HUES64 (cell line): ENCODE measurements at regions not wholly inside any gene's neighbourhood (a gene's known extent, or its start where the extent isn't known, plus 50 kb on each side); places are given as distances from the start of the nearest gene placed in this dataset.

ENCODE experiments used
- H3K27ac ChIP-seq: 2 replicates; pipeline ENCODE4 v1.7.0; 2013; ENCODE audit warnings: low read depth, low read length, inconsistent platforms
- H3K27me3 ChIP-seq: 2 replicates; pipeline ENCODE4 v1.6.1; 2013; ENCODE audit warnings: mild to moderate bottlenecking, low read length; ENCODE audit not compliant: insufficient read depth
- H3K36me3 ChIP-seq: 2 replicates; pipeline ENCODE4 v1.6.1; 2013; ENCODE audit warnings: mild to moderate bottlenecking, low read length; ENCODE audit not compliant: insufficient read depth
- H3K4me1 ChIP-seq: 2 replicates; pipeline ENCODE4 v1.6.1; 2013; ENCODE audit warnings: mild to moderate bottlenecking, low read length, moderate library complexity; ENCODE audit not compliant: insufficient read depth
- H3K4me3 ChIP-seq: 2 replicates; pipeline ENCODE4 v1.5.1; 2013; ENCODE audit warnings: mild to moderate bottlenecking, low read length, moderate library complexity
- H3K9ac ChIP-seq: 2 replicates; pipeline ENCODE4 v1.6.1; 2013; ENCODE audit warnings: mild to moderate bottlenecking, low read depth, low read length
- H3K9me3 ChIP-seq: 2 replicates; pipeline ENCODE4 v1.6.1; 2013; ENCODE audit warnings: low read depth, low read length; ENCODE audit not compliant: insufficient read depth
- WGBS: fragments of 150-250, 120-280 bp; methylation state at CpG from one replicate; pipeline ENCODE4 v1.1.7; 2013; ENCODE audit warnings: missing lambda C conversion rate; 5-methylcytosine and 5-hydroxymethylcytosine counted together

GRCh38 chr3:84835366-84835765, 123.4 kb upstream of the CADM2 start:
- H3K27ac ChIP-seq = peak overlapping the region; percentile 92; the same call in 1 of the 2 replicates
- no peak overlapping the region for H3K4me3 ChIP-seq
- peaks cover 26% of the 10 kb centered on the region for H3K4me1 ChIP-seq
- H3K36me3 ChIP-seq = no peaks in the 10 kb centered on the region
- H3K9me3 ChIP-seq = peaks cover 16% of the 10 kb centered on the region
- H3K9ac ChIP-seq = no peak overlapping the region
- no peaks in the 10 kb centered on the region for H3K27me3 ChIP-seq
- WGBS = 95% methylated on average over 2 of the region's 2 CpGs

GRCh38 chr3:84836961-84837360, 121.8 kb upstream of the CADM2 start:
- no peaks in the 10 kb centered on the region for H3K27me3 ChIP-seq
- peak overlapping the region; percentile 64 for H3K9ac ChIP-seq
- peaks cover 36% of the 10 kb centered on the region for H3K4me1 ChIP-seq
- no peaks in the 10 kb centered on the region for H3K36me3 ChIP-seq
- WGBS = 5% methylated on average over 2 of the region's 2 CpGs
- H3K4me3 ChIP-seq = no peak overlapping the region
- H3K27ac ChIP-seq = peak overlapping the region; percentile 92
- peaks cover 16% of the 10 kb centered on the region for H3K9me3 ChIP-seq

- H3K27me3 ChIP-seq = no peaks in the 10 kb centered on the region
- H3K36me3 ChIP-seq = no peaks in the 10 kb centered on the region
- H3K4me1 ChIP-seq = no peaks in the 10 kb centered on the region
- H3K9me3 ChIP-seq = no peaks in the 10 kb centered on the region
- no peak overlapping the region for H3K4me3 ChIP-seq
- no peak overlapping the region for H3K27ac ChIP-seq
- 100% methylated on average over 3 of the region's 3 CpGs for WGBS
- H3K9ac ChIP-seq = no peak overlapping the region
Observed at GRCh38 chr3:84877092-84877491, 81.7 kb upstream of the CADM2 start.

- Histone ChIP-seq H3K27me3 (no peaks in the 10 kb centered on the region), H3K36me3 (no peaks in the 10 kb centered on the region), H3K27ac (no peak overlapping the region), H3K4me1 (no peaks in the 10 kb centered on the region), H3K9ac (no peak overlapping the region), H3K9me3 (no peaks in the 10 kb centered on the region), H3K4me3 (no peak overlapping the region)
- 95% methylated on average over 2 of the region's 2 CpGs for WGBS
Observed at GRCh38 chr3:84881288-84881687, 77.5 kb upstream of the CADM2 start.

- H3K9ac ChIP-seq = no peak overlapping the region
- H3K9me3 ChIP-seq = 0 out of 2 replicates have a peak, but pooled peaks cover 2% of the 10 kb centered on the region
- H3K27ac ChIP-seq = no peak overlapping the region
- no peaks in the 10 kb centered on the region for H3K27me3 ChIP-seq
- no peak overlapping the region for H3K4me3 ChIP-seq
- H3K36me3 ChIP-seq = no peaks in the 10 kb centered on the region
- H3K4me1 ChIP-seq = no peaks in the 10 kb centered on the region
- WGBS = 92% methylated on average over 14 of the region's 14 CpGs
Observed at GRCh38 chr3:84885199-84885882, 73.4 kb upstream of the CADM2 start.

GRCh38 chr3:84891851-84892250, 66.9 kb upstream of the CADM2 start:
- H3K9ac ChIP-seq = no peak overlapping the region
- no peaks in the 10 kb centered on the region for H3K27me3 ChIP-seq
- H3K4me3 ChIP-seq = no peak overlapping the region
- no CpG with 5 or more reads among the region's 1 CpG for WGBS
- no peaks in the 10 kb centered on the region for H3K36me3 ChIP-seq
- H3K4me1 ChIP-seq = no peaks in the 10 kb centered on the region
- no peak overlapping the region for H3K27ac ChIP-seq
- H3K9me3 ChIP-seq = 0 out of 2 replicates have a peak, but pooled peaks cover 2% of the 10 kb centered on the region

- no peaks in the 10 kb centered on the region for H3K27me3 ChIP-seq
- H3K4me3 ChIP-seq = no peak overlapping the region
- no peaks in the 10 kb centered on the region for H3K36me3 ChIP-seq
- 94% methylated on average over 3 of the region's 3 CpGs for WGBS
- no peak overlapping the region for H3K27ac ChIP-seq
- 0 out of 2 replicates have a peak, but pooled peaks cover 2% of the 10 kb centered on the region for H3K9me3 ChIP-seq
- no peak overlapping the region for H3K9ac ChIP-seq
- H3K4me1 ChIP-seq = no peaks in the 10 kb centered on the region
Observed at GRCh38 chr3:84893211-84893610, 65.6 kb upstream of the CADM2 start.

- Histone ChIP-seq H3K4me3 (no peak overlapping the region), H3K9me3 (peaks cover 15% of the 10 kb centered on the region), H3K27me3 (no peaks in the 10 kb centered on the region), H3K4me1 (no peaks in the 10 kb centered on the region), H3K36me3 (no peaks in the 10 kb centered on the region), H3K9ac (no peak overlapping the region), H3K27ac (no peak overlapping the region)
Observed at GRCh38 chr3:84904212-84904611, 54.6 kb upstream of the CADM2 start.

GRCh38 chr3:84904816-84905555, 53.8 kb upstream of the CADM2 start:
- no peaks in the 10 kb centered on the region for H3K36me3 ChIP-seq
- WGBS = 95% methylated on average over 21 of the region's 21 CpGs
- H3K4me3 ChIP-seq = no peak overlapping the region
- no peak overlapping the region for H3K9ac ChIP-seq
- peaks cover 15% of the 10 kb centered on the region for H3K9me3 ChIP-seq
- H3K27ac ChIP-seq = no peak overlapping the region
- no peaks in the 10 kb centered on the region for H3K27me3 ChIP-seq
- H3K4me1 ChIP-seq = no peaks in the 10 kb centered on the region

GRCh38 chr3:84905556-84905920, 53.3 kb upstream of the CADM2 start:
- no peak overlapping the region for H3K9ac ChIP-seq
- no peaks in the 10 kb centered on the region for H3K27me3 ChIP-seq
- no peak overlapping the region for H3K4me3 ChIP-seq
- 93% methylated on average over 5 of the region's 5 CpGs for WGBS
- H3K36me3 ChIP-seq = no peaks in the 10 kb centered on the region
- no peak overlapping the region for H3K27ac ChIP-seq
- H3K4me1 ChIP-seq = no peaks in the 10 kb centered on the region
- H3K9me3 ChIP-seq = peaks cover 15% of the 10 kb centered on the region

GRCh38 chr3:84906065-84906464, 52.7 kb upstream of the CADM2 start:
- 79% methylated on average over 6 of the region's 6 CpGs for WGBS
- H3K4me3 ChIP-seq = no peak overlapping the region
- no peak overlapping the region for H3K9ac ChIP-seq
- peaks cover 11% of the 10 kb centered on the region for H3K9me3 ChIP-seq
- no peaks in the 10 kb centered on the region for H3K27me3 ChIP-seq
- no peaks in the 10 kb centered on the region for H3K36me3 ChIP-seq
- H3K27ac ChIP-seq = no peak overlapping the region
- H3K4me1 ChIP-seq = no peaks in the 10 kb centered on the region
